Lower leg skin (tissue), 4 donors: ENCODE measurements at regions not wholly inside any gene's neighbourhood (a gene's known extent, or its start where the extent isn't known, plus 50 kb on each side); places are given as distances from the start of the nearest gene placed in this dataset.
A peak's percentile ranks its signal among the peaks of the same experiment; 100 is the strongest.

ENCODE experiments used
- DNase-seq, 2 donors: peaks; one replicate each; pipeline ENCODE4 v3.0.0-alpha.2; 2019; ENCODE audit warnings: low spot score in 2 of 2
- H3K4me3 ChIP-seq: fragments of 200-600 bp; sonication (generic); 2 replicates; pipeline ENCODE4 v1.5.1; 2017; ENCODE audit warnings: mild to moderate bottlenecking, low read depth; ENCODE audit not compliant: poor library complexity, severe bottlenecking
- CTCF ChIP-seq, 3 donors: fragments of 450-650 bp; IDR thresholded peaks; one replicate each; pipeline ENCODE4 v1.5.1; 2016; ENCODE audit warnings: antibody characterized with exemption in 3 of 3, mild to moderate bottlenecking in 3 of 3, moderate library complexity in 2 of 3
- POLR2A ChIP-seq, 2 donors: fragments of 450-650 bp; IDR thresholded peaks; one replicate each; pipeline ENCODE4 v1.6.1; 2016 to 2017; ENCODE audit warnings: antibody characterized with exemption in 2 of 2, mild to moderate bottlenecking in 1 of 2, moderate library complexity in 1 of 2
- WGBS, 2 donors: methylation state at CpG; one replicate each; pipeline ENCODE4 v1.1.5; 2018; 5-methylcytosine and 5-hydroxymethylcytosine counted together
- intact Hi-C: fragments of 100-400 bp; cut with DNase I; formaldehyde crosslinking; loops from one replicate; pipeline ENCODE4 v1.15.0; 2023; ENCODE audit warnings: low total_unique reads

- intact Hi-C loops, result no loop called here
- TF ChIP-seq CTCF (IDR thresholded peaks at IDR 0.05) (no peak), POLR2A (IDR thresholded peaks at IDR 0.05) (no peak)
- DNase-seq, result no peak
- H3K4me3 ChIP-seq, result no peak overlapping the region
Observed at GRCh38 chr10:90652519-90652918, 205.3 kb downstream of the HTR7 start.

GRCh38 chr10:90658791-90659190 lies 199.0 kb downstream of the HTR7 start:
- H3K4me3 ChIP-seq, result no peak overlapping the region
- no peak for TF ChIP-seq POLR2A (IDR thresholded peaks at IDR 0.05)
- no peak for TF ChIP-seq CTCF (IDR thresholded peaks at IDR 0.05)
- intact Hi-C loops, result loop anchor here (5.0 kb wide), 1 partner anchor 1199 kb away; no protein-coding TSS in a partner anchor
- WGBS, 2 donors, result 0 to 33% methylated on average over 1 of the region's 1 CpG
- no peak for DNase-seq

- intact Hi-C loops, result no loop called here
- TF ChIP-seq CTCF (IDR thresholded peaks at IDR 0.05) (no peak), POLR2A (IDR thresholded peaks at IDR 0.05) (no peak)
- no peak for DNase-seq
- 34 to 37% methylated on average over 8 of the region's 8 CpGs for WGBS, 2 donors
- H3K4me3 ChIP-seq, result no peak overlapping the region
Observed at GRCh38 chr10:90665905-90666662, 191.8 kb downstream of the HTR7 start.

GRCh38 chr10:90674461-90674860 lies 183.4 kb downstream of the HTR7 start:
- TF ChIP-seq CTCF (IDR thresholded peaks at IDR 0.05) (no peak), POLR2A (IDR thresholded peaks at IDR 0.05) (no peak)
- DNase-seq, result no peak

GRCh38 chr10:90674928-90675327 lies 182.9 kb downstream of the HTR7 start:
- intact Hi-C loops, result no loop called here

More at GRCh38 chr10:90674461-90674860, 183.4 kb downstream of the HTR7 start:
- 47 to 55% methylated on average over 1 of the region's 1 CpG for WGBS, 2 donors
- H3K4me3 ChIP-seq, result no peak overlapping the region
- intact Hi-C loops, result no loop called here

More at GRCh38 chr10:90674928-90675327, 182.9 kb downstream of the HTR7 start:
- no peak for TF ChIP-seq POLR2A (IDR thresholded peaks at IDR 0.05)
- no peak for TF ChIP-seq CTCF (IDR thresholded peaks at IDR 0.05)
- no peak overlapping the region for H3K4me3 ChIP-seq
- DNase-seq, result peak in 1 of 2 donors; percentile 15
- WGBS, 2 donors, result 30 to 50% methylated on average over 5 of the region's 5 CpGs
